ENCODE measurements at regions not wholly inside any gene's neighbourhood (a gene's known extent, or its start where the extent isn't known, plus 50 kb on each side); places are given as distances from the start of the nearest gene placed in this dataset.
"Not testable (repeated sequence)": the region's sequence is repeated elsewhere in the genome, so short reads cannot be mapped to it uniquely, and the experiment has no call there.

GRCh38 chr4:23947826-23948225 is 58.0 kb upstream of the PPARGC1A start:
- Mint-ChIP-seq H3K27me3 (no peaks in the 10 kb centered on the region), H3K9me3 (peaks cover 2% of the 10 kb centered on the region), H3K27ac (no peak overlapping the region), H3K36me3 (ENCODE audit: low read depth) (no peaks in the 10 kb centered on the region), H3K4me3 (no peak overlapping the region), H3K4me1 (no peaks in the 10 kb centered on the region)
- no peak for ATAC-seq
- DNase-seq = no peak

- no peaks in the 10 kb centered on the region for H3K9me3 Mint-ChIP-seq
- no peak overlapping the region for H3K27ac Mint-ChIP-seq
- no peak overlapping the region for H3K4me3 Mint-ChIP-seq
- no peaks in the 10 kb centered on the region for H3K36me3 Mint-ChIP-seq (ENCODE audit: low read depth)
- DNase-seq (no peak), ATAC-seq (no peak)
- no peaks in the 10 kb centered on the region for H3K27me3 Mint-ChIP-seq
- H3K4me1 Mint-ChIP-seq = no peaks in the 10 kb centered on the region
These were observed 56.5 kb upstream of the PPARGC1A start for GRCh38 chr4:23946299-23946698.

- no peaks in the 10 kb centered on the region for H3K27me3 Mint-ChIP-seq
- H3K4me3 Mint-ChIP-seq = no peak overlapping the region
- no peaks in the 10 kb centered on the region for H3K36me3 Mint-ChIP-seq (ENCODE audit: low read depth)
- no peaks in the 10 kb centered on the region for H3K4me1 Mint-ChIP-seq
- no peak for DNase-seq
- no peaks in the 10 kb centered on the region for H3K9me3 Mint-ChIP-seq
- no peak overlapping the region for H3K27ac Mint-ChIP-seq
- ATAC-seq = no peak
These were observed 55.7 kb upstream of the PPARGC1A start for GRCh38 chr4:23945451-23946017.

GRCh38 chr4:23944556-23944955 is 54.7 kb upstream of the PPARGC1A start:
- H3K27ac Mint-ChIP-seq; H3K36me3 Mint-ChIP-seq (ENCODE audit: low read depth); H3K4me1 Mint-ChIP-seq; DNase-seq; H3K9me3 Mint-ChIP-seq; ATAC-seq; H3K27me3 Mint-ChIP-seq; H3K4me3 Mint-ChIP-seq: not testable (repeated sequence)

- Mint-ChIP-seq H3K9me3 (no peaks in the 10 kb centered on the region), H3K27ac (no peak overlapping the region), H3K4me3 (no peak overlapping the region), H3K27me3 (no peaks in the 10 kb centered on the region), H3K36me3 (ENCODE audit: low read depth) (no peaks in the 10 kb centered on the region), H3K4me1 (no peaks in the 10 kb centered on the region)
- no peak for DNase-seq
- ATAC-seq = no peak
These were observed 53.6 kb upstream of the PPARGC1A start for GRCh38 chr4:23943478-23943877.

- ATAC-seq = no peak
- Mint-ChIP-seq H3K27me3 (no peaks in the 10 kb centered on the region), H3K27ac (no peak overlapping the region), H3K9me3 (no peaks in the 10 kb centered on the region), H3K36me3 (ENCODE audit: low read depth) (no peaks in the 10 kb centered on the region), H3K4me1 (no peaks in the 10 kb centered on the region), H3K4me3 (no peak overlapping the region)
- DNase-seq = no peak
These were observed 52.6 kb upstream of the PPARGC1A start for GRCh38 chr4:23942471-23942870.

Data from activated naive CD8-positive, alpha-beta T cell treated with anti-CD3 and anti-CD28 coated beads, Interleukin-2, amount 50 U/mL, for 24 hours (primary cell).